GM12878 (cell line): ENCODE measurements at regions not wholly inside any gene's neighbourhood (a gene's known extent, or its start where the extent isn't known, plus 50 kb on each side); places are given as distances from the start of the nearest gene placed in this dataset.

Experiments
- ATAC-seq: fragments of 200-7000 bp; cut with Tn5 transposase; 3 replicates; pipeline ENCODE4 v1.9.1; 2020; ENCODE audit warnings: mild to moderate bottlenecking, moderate library complexity
- BruUV-seq: library from RNA; stranded (reverse); fragments of 400-500 nt; replicated peaks from 2 replicates; lab custom pipeline; 2021; lab: Mats Ljungman, UMichigan
- CTCF ChIA-PET: fragments of 300-600 bp; sonication (Branson Sonifier 250); formaldehyde crosslinking; extraction: SDS; loops from one replicate; lab custom pipeline; 2021; ENCODE audit warnings: inconsistent platforms; lab: Yijun Ruan, JAX
- POLR2A ChIA-PET: fragments of 350-600 bp; formaldehyde crosslinking; extraction: SDS; loops from one replicate; lab custom pipeline; 2021; ENCODE audit warnings: inconsistent platforms; lab: Charles Lee
- RAD21 ChIA-PET: fragments of 300-600 bp; sonication (Branson Sonifier 250); formaldehyde crosslinking; loops from one replicate; lab custom pipeline; 2023; ENCODE audit warnings: antibody characterized with exemption; ENCODE audit not compliant: unreplicated experiment; lab: Charles Lee
- SMC1A ChIA-PET: fragments of 300-600 bp; sonication (Branson Sonifier 250); formaldehyde crosslinking; loops from one replicate; lab custom pipeline; 2023; ENCODE audit not compliant: unreplicated experiment, uncharacterized antibody; lab: Charles Lee
- DNase-seq: peaks from one replicate; pipeline ENCODE4 v3.0.0-alpha.2; 2011; ENCODE audit warnings: low read depth, low spot score
- FAIRE-seq: peaks from 3 replicates; lab custom pipeline; 2011; peaks lifted over from hg19 to GRCh38; lab: Jason Lieb, UNC
- H2AFZ ChIP-seq: 2 replicates; pipeline ENCODE4 v1.6.0; 2011; ENCODE audit warnings: low read depth, low read length, control low read depth; ENCODE audit not compliant: control insufficient read depth
- H3K27ac ChIP-seq: 2 replicates; pipeline ENCODE4 v1.5.1; 2011; ENCODE audit warnings: control low read depth; ENCODE audit not compliant: control insufficient read depth, insufficient read depth
- H3K27me3 ChIP-seq, 2 experiments: replicated peaks in 1 of 2; 2 replicates each; pipeline versions ENCODE4 v1.6.0 to v1.6.1; 2011; ENCODE audit warnings: low read length in 1 of 2; ENCODE audit not compliant: control insufficient read depth in 2 of 2, insufficient read depth in 2 of 2
- H3K36me3 ChIP-seq, 2 experiments: 2 replicates each; pipeline ENCODE4 v1.5.1; 2011; ENCODE audit warnings: low read length in 1 of 2; ENCODE audit not compliant: control insufficient read depth in 2 of 2, insufficient read depth in 2 of 2
- H3K4me1 ChIP-seq: 2 replicates; pipeline ENCODE4 v1.6.1; 2011; ENCODE audit warnings: mild to moderate bottlenecking, low read length, moderate library complexity, mixed read lengths; ENCODE audit not compliant: control insufficient read depth, insufficient read depth
- H3K4me2 ChIP-seq: 2 replicates; pipeline ENCODE4 v1.6.0; 2011; ENCODE audit warnings: control low read depth; ENCODE audit not compliant: control insufficient read depth, insufficient read depth
- H3K4me3 ChIP-seq: fragments of 200-600 bp; sonication (generic); 2 replicates; pipeline ENCODE4 v1.5.1; 2016
- H3K79me2 ChIP-seq: 2 replicates; pipeline ENCODE4 v1.6.0; 2011; ENCODE audit warnings: low read length; ENCODE audit not compliant: control insufficient read depth, insufficient read depth
- H3K9ac ChIP-seq: 2 replicates; pipeline ENCODE4 v1.8.0; 2011; ENCODE audit warnings: low read length, control low read depth, mixed read lengths; ENCODE audit not compliant: control insufficient read depth, insufficient read depth
- H3K9me3 ChIP-seq: replicated peaks from 3 replicates; pipeline ENCODE4 v1.5.1; 2011; ENCODE audit warnings: mild to moderate bottlenecking, low read length; ENCODE audit not compliant: control insufficient read depth, insufficient read depth
- H4K20me1 ChIP-seq: 2 replicates; pipeline ENCODE4 v1.6.0; 2011; ENCODE audit not compliant: control insufficient read depth, insufficient read depth
- BHLHE40 ChIP-seq, 2 experiments: fragments of 450-650 bp in 1 of 2; IDR thresholded peaks; 2 replicates each; pipeline ENCODE4 v1.6.1; 2011 to 2017; ENCODE audit warnings: low read depth in 2 of 2, borderline replicate concordance in 1 of 2, improper control_type of control experiment in 1 of 2, low read length in 1 of 2, mild to moderate bottlenecking in 1 of 2
- BRCA1 ChIP-seq: IDR thresholded peaks from 2 replicates; pipeline ENCODE4 v1.6.1; 2011; ENCODE audit warnings: low read depth, low read length, improper control_type of control experiment
- CHD2 ChIP-seq: IDR thresholded peaks from 2 replicates; pipeline ENCODE4 v1.6.1; 2011; ENCODE audit warnings: low read depth, low read length, improper control_type of control experiment, borderline replicate concordance
- CHD4 ChIP-seq: fragments of 200-600 bp; sonication (generic); IDR thresholded peaks from 2 replicates; pipeline ENCODE4 v1.6.1; 2016; ENCODE audit warnings: mild to moderate bottlenecking
- EED ChIP-seq: sonication (generic); IDR thresholded peaks from 2 replicates; pipeline ENCODE4 v1.6.1; 2016; ENCODE audit warnings: antibody characterized with exemption, low read depth
- EP300 ChIP-seq, 2 experiments: fragments of 150-350 bp in 1 of 2; IDR thresholded peaks; 2 replicates each; pipeline ENCODE4 v1.6.1; 2011 to 2012; ENCODE audit warnings: low read depth in 2 of 2, low read length in 2 of 2, borderline replicate concordance in 1 of 2, improper control_type of control experiment in 1 of 2, inconsistent platforms in 1 of 2; ENCODE audit not compliant: control insufficient read depth in 1 of 2
- FOS ChIP-seq: IDR thresholded peaks from 3 replicates; pipeline ENCODE4 v1.6.1; 2011; ENCODE audit warnings: borderline replicate concordance; ENCODE audit not compliant: insufficient read length; ENCODE audit errors: extremely low read depth
- GABPA ChIP-seq: IDR thresholded peaks from 2 replicates; pipeline ENCODE4 v1.6.1; 2014; ENCODE audit warnings: antibody characterized with exemption, low read depth, mild to moderate bottlenecking, inconsistent platforms
- IKZF1 ChIP-seq: fragments of 450-650 bp; conservative IDR thresholded peaks from 2 replicates; pipeline ENCODE4 v1.6.1; 2017; ENCODE audit warnings: antibody characterized with exemption, mild to moderate bottlenecking
- MEF2A ChIP-seq: IDR thresholded peaks from 2 replicates; pipeline ENCODE4 v1.6.1; 2011; ENCODE audit warnings: low read depth, mild to moderate bottlenecking, low read length, moderate library complexity; ENCODE audit not compliant: insufficient read depth
- RAD51 ChIP-seq: fragments of 450-650 bp; IDR thresholded peaks from 2 replicates; pipeline ENCODE4 v1.6.1; 2016; ENCODE audit warnings: moderate library complexity, mild to moderate bottlenecking, inconsistent platforms
- RBBP5 ChIP-seq: fragments of 200-600 bp; sonication (generic); conservative IDR thresholded peaks from 2 replicates; pipeline ENCODE4 v1.6.1; 2016
- RCOR1 ChIP-seq: conservative IDR thresholded peaks from 2 replicates; pipeline ENCODE4 v1.6.1; 2012; ENCODE audit warnings: low read depth, low read length, improper control_type of control experiment
- SMARCA5 ChIP-seq: fragments of 450-650 bp; IDR thresholded peaks from 2 replicates; pipeline ENCODE4 v1.6.1; 2017; ENCODE audit warnings: mild to moderate bottlenecking
- SREBF2 ChIP-seq: IDR thresholded peaks from 2 replicates; pipeline ENCODE4 v1.6.1; 2012; ENCODE audit warnings: mild to moderate bottlenecking, low read length
- TCF7 ChIP-seq: IDR thresholded peaks from 2 replicates; pipeline ENCODE4 v1.6.1; 2014; ENCODE audit warnings: antibody characterized with exemption, borderline replicate concordance
- WGBS: methylation state at CpG from one replicate; pipeline ENCODE4 v1.1.6; 2016; ENCODE audit warnings: low lambda C conversion rate; ENCODE audit not compliant: insufficient replicate concordance, insufficient coverage; ENCODE audit errors: missing lambda C conversion rate; 5-methylcytosine and 5-hydroxymethylcytosine counted together
- in situ Hi-C: fragments of 300-500 bp; cut with MboI; formaldehyde crosslinking; loops from 9 replicates; pipeline ENCODE4 v1.14.3; 2018; ENCODE audit warnings: mixed read lengths
- intact Hi-C: fragments of 100-400 bp; cut with micrococcal nuclease; formaldehyde crosslinking; loops from one replicate; pipeline ENCODE4 v1.14.2; 2022; ENCODE audit not compliant: unreplicated experiment
- TF ChIP-seq, protein P1 (sequence below): IDR thresholded peaks from 2 replicates; pipeline ENCODE4 v1.6.1; 2012; ENCODE audit warnings: low read depth, low read length, improper control_type of control experiment
- TF ChIP-seq, protein P2 (sequence below): IDR thresholded peaks from 2 replicates; pipeline ENCODE4 v1.6.1; 2011; ENCODE audit warnings: borderline replicate concordance, low read depth, mild to moderate bottlenecking, moderate library complexity, low read length; ENCODE audit not compliant: insufficient read depth, poor library complexity, severe bottlenecking
- TF ChIP-seq, protein P3 (sequence below): fragments of 450-650 bp; IDR thresholded peaks from 2 replicates; pipeline ENCODE4 v1.6.1; 2017; ENCODE audit warnings: mild to moderate bottlenecking
- TF ChIP-seq, protein P4 (sequence below): fragments of 450-650 bp; IDR thresholded peaks from 2 replicates; pipeline ENCODE4 v1.6.1; 2017; ENCODE audit warnings: mild to moderate bottlenecking, low read depth, inconsistent platforms; ENCODE audit not compliant: poor library complexity, severe bottlenecking

DNA sequence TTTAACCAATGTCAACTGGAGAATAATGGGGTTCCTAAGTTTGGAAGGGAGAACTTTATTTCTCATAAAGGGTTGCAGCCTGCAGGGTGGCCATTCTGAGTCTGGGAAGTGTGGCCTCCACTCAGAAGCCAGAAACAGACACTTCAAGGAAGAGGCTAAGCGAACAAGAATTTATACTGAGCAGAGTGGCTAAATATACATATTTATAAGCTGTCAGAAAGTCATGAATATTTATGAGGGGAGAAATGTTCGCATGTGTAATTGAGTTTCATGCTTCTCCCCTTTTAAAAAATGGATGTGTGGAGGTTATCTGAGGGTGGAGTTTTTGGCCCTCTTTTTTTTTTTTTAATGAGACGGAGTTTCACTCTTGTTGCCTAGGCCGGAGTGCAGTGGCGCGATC is 78.1 kb upstream of the PLAC8 start:
- Histone ChIP-seq H3K4me3 (no peak overlapping the region), H2AFZ (no peak overlapping the region), H3K79me2 (no peaks in the 10 kb centered on the region), H3K27ac (no peak overlapping the region), H3K4me1 (peaks cover 6% of the 10 kb centered on the region), H3K27me3 (no peaks in the 10 kb centered on the region), H3K4me2 (no peak overlapping the region), H3K9me3 (no peaks in the 10 kb centered on the region; the same call in 2 of the 3 replicates), H3K9ac (no peak overlapping the region), H3K36me3 (no peaks in the 10 kb centered on the region), H4K20me1 (no peaks in the 10 kb centered on the region)
- ATAC-seq (no peak), FAIRE-seq (no peak), DNase-seq (no peak)
- BruUV-seq: no TSS peak
- no peak for TF ChIP-seq RCOR1
- TF ChIP-seq, protein P1, sequence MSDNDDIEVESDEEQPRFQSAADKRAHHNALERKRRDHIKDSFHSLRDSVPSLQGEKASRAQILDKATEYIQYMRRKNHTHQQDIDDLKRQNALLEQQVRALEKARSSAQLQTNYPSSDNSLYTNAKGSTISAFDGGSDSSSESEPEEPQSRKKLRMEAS: no peak
- TF ChIP-seq, protein P2, sequence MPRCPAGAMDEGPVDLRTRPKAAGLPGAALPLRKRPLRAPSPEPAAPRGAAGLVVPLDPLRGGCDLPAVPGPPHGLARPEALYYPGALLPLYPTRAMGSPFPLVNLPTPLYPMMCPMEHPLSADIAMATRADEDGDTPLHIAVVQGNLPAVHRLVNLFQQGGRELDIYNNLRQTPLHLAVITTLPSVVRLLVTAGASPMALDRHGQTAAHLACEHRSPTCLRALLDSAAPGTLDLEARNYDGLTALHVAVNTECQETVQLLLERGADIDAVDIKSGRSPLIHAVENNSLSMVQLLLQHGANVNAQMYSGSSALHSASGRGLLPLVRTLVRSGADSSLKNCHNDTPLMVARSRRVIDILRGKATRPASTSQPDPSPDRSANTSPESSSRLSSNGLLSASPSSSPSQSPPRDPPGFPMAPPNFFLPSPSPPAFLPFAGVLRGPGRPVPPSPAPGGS: no peak
- no peak for TF ChIP-seq SMARCA5
- no peak for TF ChIP-seq CHD4
- TF ChIP-seq EP300 (IDR thresholded peaks at IDR 0.05; ENCODE audit: borderline replicate concordance in 1 of 2, control insufficient read depth in 1 of 2, low read depth in 2 of 2, low read length in 2 of 2): no peak
- no peak for TF ChIP-seq TCF7
- TF ChIP-seq IKZF1: no peak
- TF ChIP-seq, protein P3, sequence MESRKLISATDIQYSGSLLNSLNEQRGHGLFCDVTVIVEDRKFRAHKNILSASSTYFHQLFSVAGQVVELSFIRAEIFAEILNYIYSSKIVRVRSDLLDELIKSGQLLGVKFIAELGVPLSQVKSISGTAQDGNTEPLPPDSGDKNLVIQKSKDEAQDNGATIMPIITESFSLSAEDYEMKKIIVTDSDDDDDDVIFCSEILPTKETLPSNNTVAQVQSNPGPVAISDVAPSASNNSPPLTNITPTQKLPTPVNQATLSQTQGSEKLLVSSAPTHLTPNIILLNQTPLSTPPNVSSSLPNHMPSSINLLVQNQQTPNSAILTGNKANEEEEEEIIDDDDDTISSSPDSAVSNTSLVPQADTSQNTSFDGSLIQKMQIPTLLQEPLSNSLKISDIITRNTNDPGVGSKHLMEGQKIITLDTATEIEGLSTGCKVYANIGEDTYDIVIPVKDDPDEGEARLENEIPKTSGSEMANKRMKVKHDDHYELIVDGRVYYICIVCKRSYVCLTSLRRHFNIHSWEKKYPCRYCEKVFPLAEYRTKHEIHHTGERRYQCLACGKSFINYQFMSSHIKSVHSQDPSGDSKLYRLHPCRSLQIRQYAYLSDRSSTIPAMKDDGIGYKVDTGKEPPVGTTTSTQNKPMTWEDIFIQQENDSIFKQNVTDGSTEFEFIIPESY: no peak
- TF ChIP-seq BHLHE40 (IDR thresholded peaks at IDR 0.05; ENCODE audit: borderline replicate concordance in 1 of 2, low read depth in 2 of 2, low read length in 1 of 2): no peak
- no peak for TF ChIP-seq SREBF2
- no peak for TF ChIP-seq RAD51
- TF ChIP-seq EED: no peak
- no peak for TF ChIP-seq BRCA1
- no peak for TF ChIP-seq FOS
- TF ChIP-seq, protein P4, sequence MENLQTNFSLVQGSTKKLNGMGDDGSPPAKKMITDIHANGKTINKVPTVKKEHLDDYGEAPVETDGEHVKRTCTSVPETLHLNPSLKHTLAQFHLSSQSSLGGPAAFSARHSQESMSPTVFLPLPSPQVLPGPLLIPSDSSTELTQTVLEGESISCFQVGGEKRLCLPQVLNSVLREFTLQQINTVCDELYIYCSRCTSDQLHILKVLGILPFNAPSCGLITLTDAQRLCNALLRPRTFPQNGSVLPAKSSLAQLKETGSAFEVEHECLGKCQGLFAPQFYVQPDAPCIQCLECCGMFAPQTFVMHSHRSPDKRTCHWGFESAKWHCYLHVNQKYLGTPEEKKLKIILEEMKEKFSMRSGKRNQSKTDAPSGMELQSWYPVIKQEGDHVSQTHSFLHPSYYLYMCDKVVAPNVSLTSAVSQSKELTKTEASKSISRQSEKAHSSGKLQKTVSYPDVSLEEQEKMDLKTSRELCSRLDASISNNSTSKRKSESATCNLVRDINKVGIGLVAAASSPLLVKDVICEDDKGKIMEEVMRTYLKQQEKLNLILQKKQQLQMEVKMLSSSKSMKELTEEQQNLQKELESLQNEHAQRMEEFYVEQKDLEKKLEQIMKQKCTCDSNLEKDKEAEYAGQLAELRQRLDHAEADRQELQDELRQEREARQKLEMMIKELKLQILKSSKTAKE: no peak
- no peak for TF ChIP-seq GABPA
- TF ChIP-seq RBBP5: no peak
- TF ChIP-seq CHD2: no peak
- no peak for TF ChIP-seq MEF2A
- ChIA-PET SMC1A (interaction anchor here (1.3 to 1.7 kb wide), 2 partner anchors 16 to 17 kb away, joined by 3 read pairs; no protein-coding TSS in a partner anchor), RAD21 (no interaction called here), POLR2A (no interaction called here), CTCF (interaction anchor here (1.3 kb wide), 1 partner anchor 17 kb away, joined by 4 read pairs; no protein-coding TSS in a partner anchor)
- in situ Hi-C loops (no loop called here), intact Hi-C loops (no loop called here)
- 70% methylated on average over 2 of the region's 6 CpGs for WGBS
